Stimulated activated memory B cell treated with anti-CD40 and anti-IgM and Interleukin-4, amounts not matched to agents 10 μg/mL and 1 μg/mL and 100 μg/mL, for 72 hours (primary cell): ENCODE measurements at regions not wholly inside any gene's neighbourhood (a gene's known extent, or its start where the extent isn't known, plus 50 kb on each side); places are given as distances from the start of the nearest gene placed in this dataset.

Experiments used
- ATAC-seq: fragments of 150-1000 bp; cut with Tn5 transposase; 2 replicates; pipeline ENCODE4 v1.10.0; 2021
- H3K27ac Mint-ChIP-seq: one replicate; pipeline ENCODE4 v1.8.0; 2022; ENCODE audit warnings: mild to moderate bottlenecking, mixed read lengths
- H3K27me3 Mint-ChIP-seq: one replicate; pipeline ENCODE4 v1.8.0; 2022; ENCODE audit warnings: mixed read lengths
- H3K36me3 Mint-ChIP-seq: one replicate; pipeline ENCODE4 v1.8.0; 2022; ENCODE audit warnings: mixed read lengths
- H3K4me1 Mint-ChIP-seq: one replicate; pipeline ENCODE4 v1.8.0; 2022; ENCODE audit warnings: mixed read lengths
- H3K4me3 Mint-ChIP-seq: one replicate; pipeline ENCODE4 v1.8.0; 2022; ENCODE audit warnings: mild to moderate bottlenecking, moderate library complexity, mixed read lengths
- H3K9me3 Mint-ChIP-seq: one replicate; pipeline ENCODE4 v1.8.0; 2022; ENCODE audit warnings: mixed read lengths

GRCh38 chr4:60588556-60588955 lies 611.6 kb upstream of the ADGRL3 start:
- Mint-ChIP-seq H3K4me3 (no peak overlapping the region), H3K27me3 (no peaks in the 10 kb centered on the region), H3K9me3 (peaks cover 5% of the 10 kb centered on the region), H3K36me3 (no peaks in the 10 kb centered on the region), H3K4me1 (no peaks in the 10 kb centered on the region), H3K27ac (no peak overlapping the region)
- ATAC-seq, result no peak

GRCh38 chr4:60589425-60589824 lies 610.7 kb upstream of the ADGRL3 start:
- Mint-ChIP-seq H3K4me3 (no peak overlapping the region), H3K27ac (no peak overlapping the region), H3K27me3 (no peaks in the 10 kb centered on the region), H3K4me1 (no peaks in the 10 kb centered on the region), H3K9me3 (peaks cover 7% of the 10 kb centered on the region), H3K36me3 (no peaks in the 10 kb centered on the region)
- no peak for ATAC-seq

- Mint-ChIP-seq H3K27me3 (no peaks in the 10 kb centered on the region), H3K9me3 (peaks cover 8% of the 10 kb centered on the region), H3K4me1 (no peaks in the 10 kb centered on the region), H3K27ac (no peak overlapping the region), H3K4me3 (no peak overlapping the region), H3K36me3 (no peaks in the 10 kb centered on the region)
- no peak for ATAC-seq
Observed at GRCh38 chr4:60590116-60590515, 610.0 kb upstream of the ADGRL3 start.

GRCh38 chr4:60605646-60606354 lies 594.3 kb upstream of the ADGRL3 start:
- peaks cover 5% of the 10 kb centered on the region for H3K9me3 Mint-ChIP-seq
- no peak overlapping the region for H3K4me3 Mint-ChIP-seq
- no peaks in the 10 kb centered on the region for H3K36me3 Mint-ChIP-seq
- H3K27me3 Mint-ChIP-seq, result no peaks in the 10 kb centered on the region
- H3K27ac Mint-ChIP-seq, result no peak overlapping the region
- H3K4me1 Mint-ChIP-seq, result no peaks in the 10 kb centered on the region
- no peak for ATAC-seq

- no peak overlapping the region for H3K4me3 Mint-ChIP-seq
- no peak for ATAC-seq
- H3K9me3 Mint-ChIP-seq, result peaks cover 2% of the 10 kb centered on the region
- no peaks in the 10 kb centered on the region for H3K4me1 Mint-ChIP-seq
- H3K27ac Mint-ChIP-seq, result no peak overlapping the region
- no peaks in the 10 kb centered on the region for H3K27me3 Mint-ChIP-seq
- no peaks in the 10 kb centered on the region for H3K36me3 Mint-ChIP-seq
Observed at GRCh38 chr4:60611762-60612496, 588.2 kb upstream of the ADGRL3 start.

- Mint-ChIP-seq H3K9me3 (peaks cover 9% of the 10 kb centered on the region), H3K27ac (no peak overlapping the region), H3K27me3 (no peaks in the 10 kb centered on the region), H3K36me3 (no peaks in the 10 kb centered on the region), H3K4me1 (no peaks in the 10 kb centered on the region), H3K4me3 (no peak overlapping the region)
- no peak for ATAC-seq
Observed at GRCh38 chr4:60617731-60618130, 582.4 kb upstream of the ADGRL3 start.

GRCh38 chr4:60619531-60620305 lies 580.4 kb upstream of the ADGRL3 start:
- H3K27me3 Mint-ChIP-seq, result no peaks in the 10 kb centered on the region
- peaks cover 9% of the 10 kb centered on the region for H3K9me3 Mint-ChIP-seq
- no peaks in the 10 kb centered on the region for H3K4me1 Mint-ChIP-seq

GRCh38 chr4:60637976-60638375 lies 562.1 kb upstream of the ADGRL3 start:
- Mint-ChIP-seq H3K9me3 (peaks cover 11% of the 10 kb centered on the region), H3K27ac (no peak overlapping the region), H3K4me3 (no peak overlapping the region), H3K36me3 (no peaks in the 10 kb centered on the region), H3K4me1 (no peaks in the 10 kb centered on the region), H3K27me3 (no peaks in the 10 kb centered on the region)
- no peak for ATAC-seq

More at GRCh38 chr4:60619531-60620305, 580.4 kb upstream of the ADGRL3 start:
- no peak overlapping the region for H3K4me3 Mint-ChIP-seq
- no peak overlapping the region for H3K27ac Mint-ChIP-seq
- no peaks in the 10 kb centered on the region for H3K36me3 Mint-ChIP-seq
- ATAC-seq, result no peak

GRCh38 chr4:60648774-60649173 lies 551.4 kb upstream of the ADGRL3 start:
- Mint-ChIP-seq H3K4me3 (no peak overlapping the region), H3K27ac (no peak overlapping the region), H3K9me3 (peaks cover 2% of the 10 kb centered on the region), H3K36me3 (no peaks in the 10 kb centered on the region), H3K27me3 (no peaks in the 10 kb centered on the region), H3K4me1 (no peaks in the 10 kb centered on the region)
- no peak for ATAC-seq

- H3K9me3 Mint-ChIP-seq, result peaks cover 5% of the 10 kb centered on the region
- no peak overlapping the region for H3K4me3 Mint-ChIP-seq
- no peaks in the 10 kb centered on the region for H3K36me3 Mint-ChIP-seq
- H3K27me3 Mint-ChIP-seq, result no peaks in the 10 kb centered on the region
- no peaks in the 10 kb centered on the region for H3K4me1 Mint-ChIP-seq
- no peak for ATAC-seq
- H3K27ac Mint-ChIP-seq, result no peak overlapping the region
Observed at GRCh38 chr4:60652933-60653332, 547.2 kb upstream of the ADGRL3 start.

- no peaks in the 10 kb centered on the region for H3K36me3 Mint-ChIP-seq
- H3K27ac Mint-ChIP-seq, result no peak overlapping the region
- ATAC-seq, result no peak
- H3K27me3 Mint-ChIP-seq, result no peaks in the 10 kb centered on the region
- peaks cover 8% of the 10 kb centered on the region for H3K9me3 Mint-ChIP-seq
- no peaks in the 10 kb centered on the region for H3K4me1 Mint-ChIP-seq
- H3K4me3 Mint-ChIP-seq, result no peak overlapping the region
Observed at GRCh38 chr4:60655356-60655755, 544.8 kb upstream of the ADGRL3 start.

GRCh38 chr4:60656171-60656570 lies 544.0 kb upstream of the ADGRL3 start:
- H3K4me1 Mint-ChIP-seq, result no peaks in the 10 kb centered on the region
- no peaks in the 10 kb centered on the region for H3K27me3 Mint-ChIP-seq
- ATAC-seq, result no peak

GRCh38 chr4:60657041-60657440 lies 543.1 kb upstream of the ADGRL3 start:
- no peak for ATAC-seq
- Mint-ChIP-seq H3K4me1 (no peaks in the 10 kb centered on the region), H3K27me3 (no peaks in the 10 kb centered on the region), H3K36me3 (no peaks in the 10 kb centered on the region), H3K4me3 (no peak overlapping the region), H3K9me3 (peaks cover 8% of the 10 kb centered on the region), H3K27ac (no peak overlapping the region)

More at GRCh38 chr4:60656171-60656570, 544.0 kb upstream of the ADGRL3 start:
- H3K27ac Mint-ChIP-seq, result no peak overlapping the region
- H3K36me3 Mint-ChIP-seq, result no peaks in the 10 kb centered on the region
- H3K9me3 Mint-ChIP-seq, result peaks cover 8% of the 10 kb centered on the region
- H3K4me3 Mint-ChIP-seq, result no peak overlapping the region

- no peaks in the 10 kb centered on the region for H3K36me3 Mint-ChIP-seq
- no peaks in the 10 kb centered on the region for H3K4me1 Mint-ChIP-seq
- H3K27ac Mint-ChIP-seq, result no peak overlapping the region
- no peak overlapping the region for H3K4me3 Mint-ChIP-seq
- H3K27me3 Mint-ChIP-seq, result no peaks in the 10 kb centered on the region
- peaks cover 8% of the 10 kb centered on the region for H3K9me3 Mint-ChIP-seq
- ATAC-seq, result no peak
Observed at GRCh38 chr4:60657807-60658206, 542.3 kb upstream of the ADGRL3 start.

GRCh38 chr4:60663769-60664168 lies 536.4 kb upstream of the ADGRL3 start:
- Mint-ChIP-seq H3K9me3 (peaks cover 2% of the 10 kb centered on the region), H3K27ac (no peak overlapping the region), H3K27me3 (no peaks in the 10 kb centered on the region), H3K36me3 (no peaks in the 10 kb centered on the region), H3K4me3 (no peak overlapping the region), H3K4me1 (no peaks in the 10 kb centered on the region)
- ATAC-seq, result no peak
